Activated CD4-positive, alpha-beta T cell treated with anti-CD3 and anti-CD28 coated beads, Interleukin-2, amount 50 U/mL, for 48 hours (primary cell): ENCODE measurements at regions not wholly inside any gene's neighbourhood (a gene's known extent, or its start where the extent isn't known, plus 50 kb on each side); places are given as distances from the start of the nearest gene placed in this dataset.
A peak's percentile ranks its signal among the peaks of the same experiment; 100 is the strongest.

ENCODE experiments used
- DNase-seq, 2 experiments: peaks; one replicate each; pipeline ENCODE4 v3.0.0-alpha.2; 2020

GRCh38 chr2:239500574-239501550 is 100.0 kb upstream of the HDAC4 start:
- DNase-seq = no peak

GRCh38 chr2:239499726-239500573 is 99.1 kb upstream of the HDAC4 start:
- DNase-seq = no peak

- DNase-seq = no peak
Observed at GRCh38 chr2:239498981-239499634, 98.3 kb upstream of the HDAC4 start.

GRCh38 chr2:239498576-239498975 is 97.8 kb upstream of the HDAC4 start:
- DNase-seq = no peak

- peak in 1 of 2 experiments; percentile 7 for DNase-seq
Observed at GRCh38 chr2:239496700-239497099, 95.9 kb upstream of the HDAC4 start.

- DNase-seq = no peak
Observed at GRCh38 chr2:239495791-239496233, 95.0 kb upstream of the HDAC4 start.

- no peak for DNase-seq
Observed at GRCh38 chr2:239495175-239495574, 94.4 kb upstream of the HDAC4 start.

GRCh38 chr2:239494578-239494977 is 93.8 kb upstream of the HDAC4 start:
- no peak for DNase-seq

- DNase-seq = no peak
Observed at GRCh38 chr2:239489481-239489880, 88.7 kb upstream of the HDAC4 start.

- no peak for DNase-seq
Observed at GRCh38 chr2:239488125-239488524, 87.3 kb upstream of the HDAC4 start.

GRCh38 chr2:239487272-239487671 is 86.5 kb upstream of the HDAC4 start:
- no peak for DNase-seq

- DNase-seq = no peak
Observed at GRCh38 chr2:239485622-239486021, 84.8 kb upstream of the HDAC4 start.

- no peak for DNase-seq
Observed at GRCh38 chr2:239484571-239485355, 83.9 kb upstream of the HDAC4 start.

- DNase-seq = no peak
Observed at GRCh38 chr2:239482778-239483712, 82.2 kb upstream of the HDAC4 start.

- no peak for DNase-seq
Observed at GRCh38 chr2:239479471-239479870, 78.7 kb upstream of the HDAC4 start.

- no peak for DNase-seq
Observed at GRCh38 chr2:239477591-239477990, 76.8 kb upstream of the HDAC4 start.

- no peak for DNase-seq
Observed at GRCh38 chr2:239476757-239477585, 76.2 kb upstream of the HDAC4 start.

GRCh38 chr2:239476029-239476756 is 75.4 kb upstream of the HDAC4 start:
- no peak for DNase-seq
